GM11168 (cell line): ENCODE measurements at regions not wholly inside any gene's neighbourhood (a gene's known extent, or its start where the extent isn't known, plus 50 kb on each side); places are given as distances from the start of the nearest gene placed in this dataset.
"Not testable (repeated sequence)": the region's sequence is repeated elsewhere in the genome, so short reads cannot be mapped to it uniquely, and the experiment has no call there.

Experiments
- in situ Hi-C: fragments of 300-500 bp; cut with MboI; formaldehyde crosslinking; loops from one replicate; pipeline ENCODE4 v1.12.0; 2022; ENCODE audit warnings: low sequenced_read_pairs; ENCODE audit not compliant: unreplicated experiment

DNA sequence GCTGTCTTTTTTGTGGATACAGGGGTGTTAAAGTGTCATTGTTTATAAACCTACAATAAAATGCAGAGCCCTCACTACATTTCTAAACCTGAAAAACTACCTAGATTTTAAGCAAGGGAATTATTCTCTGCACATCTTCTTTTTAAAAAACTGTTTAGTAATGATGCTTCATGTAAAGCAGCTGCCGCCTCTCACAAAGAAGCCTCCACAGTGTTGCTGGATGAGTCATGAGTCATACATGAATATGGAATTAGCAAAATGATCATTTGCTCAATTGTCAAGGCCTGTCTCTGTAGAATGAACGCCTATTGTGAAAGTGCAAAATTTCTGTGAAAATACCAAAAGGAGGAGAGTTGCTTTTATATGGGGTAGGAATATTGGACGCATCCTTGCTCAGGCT is 259.5 kb upstream of the CHRM3 start:
- in situ Hi-C loops: no loop called here

DNA sequence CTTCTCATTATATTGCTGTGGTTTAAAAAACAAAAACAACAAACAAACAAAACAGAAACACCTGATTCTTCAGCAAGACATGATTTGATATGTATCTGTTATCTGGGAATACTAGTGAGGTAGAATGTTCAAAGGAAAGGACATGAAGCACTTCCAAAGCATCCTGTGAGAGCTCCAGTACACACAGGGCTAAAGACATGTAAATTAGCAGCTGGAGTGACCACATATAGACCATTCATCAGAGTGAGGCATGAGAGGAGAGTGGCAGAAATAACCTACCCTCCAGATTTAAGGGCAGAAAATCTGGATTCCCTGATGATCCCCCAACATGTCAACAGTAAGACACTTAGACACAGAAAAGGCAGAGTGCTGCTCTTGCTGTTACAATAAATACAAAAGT is 260.5 kb upstream of the CHRM3 start:
- in situ Hi-C loops: no loop called here

DNA sequence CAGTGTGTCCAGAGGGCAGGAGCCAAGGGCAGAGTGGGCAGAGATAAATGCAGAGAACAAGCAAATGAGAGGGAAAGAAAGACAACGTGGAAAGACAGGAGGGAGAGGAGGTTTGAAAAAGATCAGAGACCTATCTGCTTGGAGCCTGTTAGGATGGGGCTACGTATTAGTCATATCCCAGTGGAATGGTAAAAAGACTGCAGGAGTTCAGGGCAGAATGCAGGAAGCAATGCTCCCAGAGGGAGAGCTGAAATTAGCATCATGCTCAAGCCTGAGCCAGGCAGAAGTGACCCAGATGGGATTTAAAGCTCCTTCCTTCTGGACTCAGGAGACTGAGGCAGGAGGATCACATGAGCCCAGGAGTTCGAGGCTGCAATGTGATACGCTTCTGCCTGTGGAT is 261.3 kb upstream of the CHRM3 start:
- in situ Hi-C loops: no loop called here

DNA sequence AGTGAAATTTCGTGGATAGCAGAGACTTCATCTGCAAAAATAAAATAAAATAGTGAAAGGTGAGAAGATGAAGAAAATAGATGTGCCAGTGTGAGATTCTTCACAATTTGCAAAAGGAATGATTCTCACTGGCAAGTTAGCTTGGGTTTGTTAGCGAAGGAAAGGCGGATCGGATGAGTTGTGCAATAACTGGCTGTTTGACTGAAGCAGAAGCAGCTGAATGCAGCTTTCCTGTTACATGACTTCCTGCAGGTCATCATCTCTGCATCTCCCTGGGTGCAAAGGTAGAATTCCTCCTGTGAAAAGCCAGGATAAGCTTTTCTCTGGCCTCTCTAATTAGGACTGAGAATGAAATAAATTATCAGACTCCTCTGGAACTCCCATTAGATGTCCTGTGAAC is 263.1 kb upstream of the CHRM3 start:
- in situ Hi-C loops: no loop called here

DNA sequence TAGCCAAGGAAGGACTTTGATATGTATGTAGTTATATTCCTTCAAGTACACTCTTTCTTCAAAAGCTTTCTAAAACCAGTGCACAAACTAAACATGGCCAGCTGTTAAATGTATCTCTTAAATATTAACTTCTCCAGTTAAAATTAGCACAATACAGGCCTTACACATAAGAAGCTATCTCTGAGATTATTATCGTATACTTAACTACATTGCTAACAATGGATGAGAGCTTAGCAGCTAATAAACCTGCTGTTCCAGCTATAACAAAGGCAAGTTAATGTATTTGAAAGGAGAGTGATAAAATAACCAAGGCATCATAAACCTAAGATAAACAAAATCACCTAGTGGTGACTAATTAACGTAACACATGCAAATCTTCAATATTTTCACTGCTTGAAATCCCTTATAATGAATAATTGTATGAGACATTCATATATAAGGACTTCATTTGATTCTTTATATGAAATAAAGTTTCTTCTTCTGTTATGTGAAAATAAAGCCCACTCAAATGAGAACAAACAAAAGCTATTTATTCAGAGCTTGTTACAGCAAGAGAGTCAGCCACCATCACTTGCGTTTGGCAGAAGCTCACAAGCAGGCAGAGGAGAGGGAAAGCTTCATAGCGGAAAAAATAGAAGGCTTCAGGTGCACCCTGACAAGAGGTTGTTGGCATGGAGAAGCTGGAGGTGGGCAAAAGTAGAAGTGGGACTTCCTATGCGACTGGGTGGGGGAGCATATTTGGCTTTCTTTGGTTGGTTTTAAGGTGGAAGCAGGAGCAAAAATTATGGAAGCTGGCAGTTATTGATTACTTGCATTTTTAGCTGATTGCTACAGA is 274.1 kb upstream of the CHRM3 start:
- in situ Hi-C loops: no loop called here

DNA sequence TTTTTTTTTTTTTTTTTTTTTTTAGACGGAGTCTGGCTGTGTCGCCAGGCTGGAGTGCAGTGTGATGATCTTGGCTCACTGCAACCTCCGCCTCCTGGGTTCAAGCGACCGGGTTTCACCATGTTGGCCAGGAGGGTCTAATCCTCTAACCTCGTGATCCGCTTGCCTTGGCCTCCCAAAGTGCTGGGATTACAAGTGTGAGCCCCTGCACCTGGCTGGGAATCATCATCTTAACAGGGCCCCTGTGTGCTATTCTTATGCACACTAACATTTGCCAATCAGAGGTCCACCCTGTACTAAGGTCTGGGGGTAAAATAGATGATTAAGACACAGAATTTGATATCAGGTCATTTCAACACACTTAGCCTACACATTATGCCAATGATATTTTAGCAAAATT is 278.7 kb upstream of the CHRM3 start:
- in situ Hi-C loops: no loop called here

DNA sequence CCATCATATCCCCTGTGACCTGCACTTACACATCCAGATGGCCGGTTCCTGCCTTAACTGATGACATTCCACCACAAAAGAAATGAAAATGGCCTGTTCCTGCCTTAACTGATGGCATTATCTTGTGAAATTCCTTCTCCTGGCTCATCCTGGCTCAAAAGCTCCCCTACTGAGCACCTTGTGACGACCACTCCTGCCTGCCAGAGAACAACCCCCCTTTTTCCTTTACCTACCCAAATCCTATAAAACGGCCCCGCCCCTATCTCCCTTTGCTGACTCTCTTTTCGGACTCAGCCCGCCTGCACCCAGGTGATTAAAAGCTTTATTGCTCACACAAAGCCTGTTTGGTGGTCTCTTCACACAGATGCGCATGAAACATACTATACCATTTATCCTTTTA is 279.7 kb upstream of the CHRM3 start:
- in situ Hi-C loops: not testable (repeated sequence)

DNA sequence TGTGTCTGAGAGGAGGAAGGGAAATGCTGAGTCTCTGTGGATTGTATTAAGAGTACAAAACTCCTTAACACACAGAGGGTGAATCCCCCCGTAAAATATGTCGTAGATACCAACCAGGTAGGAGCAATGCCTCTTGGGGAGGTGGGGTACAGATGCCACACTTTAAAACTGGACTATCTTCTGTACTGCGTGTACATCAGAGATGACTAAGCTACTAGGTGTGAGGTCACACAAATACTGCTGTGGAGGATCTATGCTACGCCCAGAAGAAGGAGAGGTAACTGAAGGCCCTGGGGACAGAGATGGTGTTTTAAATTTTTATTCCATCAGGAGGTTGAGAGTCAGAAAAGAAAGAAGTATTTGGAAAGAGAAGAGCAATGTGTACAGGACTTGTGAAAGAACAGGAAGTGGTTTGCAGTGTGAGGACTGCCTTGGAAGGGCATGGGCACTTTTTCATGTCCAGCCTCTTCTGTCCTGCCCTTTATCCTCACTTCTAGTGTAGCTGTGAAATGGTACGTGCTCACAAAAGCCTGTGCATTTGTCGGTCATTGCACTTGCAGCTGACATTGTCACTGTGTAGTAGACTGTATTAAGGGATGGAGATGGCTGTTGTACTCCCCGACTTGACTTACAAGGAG is 287.8 kb upstream of the CHRM3 start:
- in situ Hi-C loops: no loop called here

DNA sequence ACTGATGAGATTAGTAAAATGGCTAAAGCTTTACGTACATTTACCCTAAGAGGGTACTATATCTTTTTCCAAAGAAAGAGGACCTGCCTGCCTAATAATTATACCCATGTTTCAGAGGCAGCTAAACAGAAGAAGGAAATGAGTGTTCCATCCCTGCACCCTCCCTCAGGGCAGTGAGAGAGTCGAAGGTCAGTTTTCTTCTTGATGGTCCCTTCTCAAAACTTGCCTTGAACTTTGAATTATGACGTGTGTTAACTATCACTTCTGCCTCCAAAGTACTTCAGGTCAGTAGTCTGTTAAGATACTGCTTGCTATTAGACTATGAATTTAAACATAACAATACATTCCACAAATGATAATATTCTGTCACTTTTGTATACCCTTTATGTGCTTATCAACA is 294.8 kb upstream of the CHRM3 start:
- in situ Hi-C loops: no loop called here

DNA sequence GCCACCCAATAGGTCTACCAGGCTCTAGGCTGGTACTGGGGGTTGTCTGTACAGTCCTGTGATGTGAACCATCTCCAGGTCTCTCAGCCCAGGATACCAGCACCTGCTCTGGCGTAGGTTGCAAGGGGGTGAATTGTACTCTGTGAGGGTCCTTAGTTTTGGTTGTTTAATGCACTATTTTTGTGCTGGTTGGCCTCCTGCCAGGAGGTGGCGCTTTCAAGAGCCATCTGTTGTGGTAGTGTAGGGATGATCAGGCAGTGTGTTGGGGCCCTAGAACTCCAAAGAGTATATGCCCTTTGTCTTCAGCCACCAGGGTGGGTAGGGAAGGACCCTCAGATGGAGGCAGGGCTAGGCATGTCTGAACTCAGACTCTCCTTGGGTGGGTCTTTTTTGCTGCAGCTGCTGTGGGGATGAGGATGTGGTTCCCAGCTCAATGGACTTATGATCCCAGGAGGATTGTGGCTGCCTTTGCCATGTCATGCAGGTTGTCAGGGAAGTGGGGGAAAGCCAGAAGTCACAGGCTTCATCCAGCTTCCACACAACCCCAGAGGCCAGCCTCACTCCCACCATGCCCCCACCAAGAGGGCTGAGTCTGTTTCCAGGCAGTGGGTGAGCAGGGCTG is 301.8 kb upstream of the CHRM3 start:
- in situ Hi-C loops: no loop called here

DNA sequence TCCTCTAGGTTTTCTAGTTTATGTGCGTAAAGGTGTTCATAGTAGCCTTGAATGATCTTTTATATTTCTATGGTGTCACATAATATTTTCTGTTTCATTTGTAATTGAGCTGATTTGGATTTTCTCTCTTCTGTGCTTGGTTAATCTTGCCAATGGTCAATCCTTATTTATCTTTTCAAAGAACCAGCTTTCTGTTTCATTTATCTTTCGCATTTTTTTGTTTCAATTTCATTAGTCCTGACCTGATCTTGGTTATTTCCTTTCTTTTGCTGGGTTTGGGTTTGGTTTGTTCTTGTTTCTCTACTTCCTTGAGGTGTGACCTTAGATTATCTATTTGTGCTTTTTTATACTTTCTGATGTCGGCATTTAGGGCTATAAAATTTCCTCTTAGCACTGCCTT is 304.4 kb upstream of the CHRM3 start:
- in situ Hi-C loops: not testable (repeated sequence)

DNA sequence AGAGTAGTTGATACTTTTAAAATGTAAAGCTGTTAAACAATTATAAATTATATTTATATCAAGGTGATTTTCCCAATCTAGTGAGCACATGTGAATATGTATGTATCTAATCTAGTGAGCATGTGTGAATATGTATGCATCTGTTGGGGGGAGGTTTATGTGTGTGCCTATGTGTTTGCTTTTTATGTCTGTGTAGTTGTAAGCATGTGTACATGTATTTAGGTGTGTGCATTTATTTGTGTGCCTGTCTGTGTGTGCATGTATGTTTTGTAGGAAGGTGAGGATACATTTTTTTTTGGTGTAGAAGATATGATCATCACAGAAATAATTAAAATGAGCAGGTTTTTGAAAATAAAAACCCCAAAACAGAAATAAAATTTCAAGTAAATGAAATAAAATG is 318.9 kb upstream of the CHRM3 start:
- in situ Hi-C loops: no loop called here

DNA sequence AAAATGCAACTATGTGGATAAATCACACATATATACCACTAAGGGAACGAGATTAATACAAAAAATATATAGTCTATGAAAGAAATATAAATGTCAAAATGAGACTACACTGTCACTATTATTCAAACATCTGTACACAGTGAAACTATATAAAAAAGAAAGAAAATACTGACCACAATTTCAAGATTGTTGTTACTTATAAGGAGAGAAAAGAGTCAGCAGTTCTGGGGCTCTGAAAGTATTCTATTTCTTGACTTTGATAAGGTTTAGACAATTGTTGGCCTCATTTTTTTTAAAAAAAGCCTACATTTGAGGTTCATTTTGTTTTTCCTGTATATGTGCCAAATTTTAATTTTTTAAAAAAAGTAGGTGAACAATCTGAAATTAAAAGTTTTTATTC is 319.3 kb upstream of the CHRM3 start:
- in situ Hi-C loops: no loop called here

DNA sequence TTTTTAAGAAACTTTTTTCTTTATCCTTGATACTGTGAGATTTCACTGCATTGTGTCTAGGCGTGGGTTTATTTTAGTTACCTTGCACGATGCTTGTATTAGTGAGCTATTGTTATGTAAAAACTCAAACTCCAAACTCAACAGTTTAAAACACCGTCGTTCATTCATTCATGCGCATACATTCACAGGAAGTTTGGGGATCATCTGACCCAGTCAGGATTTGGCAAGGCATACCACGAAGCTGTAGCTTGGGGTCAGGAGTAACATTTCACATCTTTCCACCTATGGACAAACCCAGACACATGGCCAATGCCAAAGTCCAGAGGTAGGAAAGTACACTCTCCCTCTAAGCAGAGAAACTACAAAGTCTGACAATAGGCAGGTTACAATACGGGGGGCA is 324.6 kb upstream of the CHRM3 start:
- in situ Hi-C loops: no loop called here

DNA sequence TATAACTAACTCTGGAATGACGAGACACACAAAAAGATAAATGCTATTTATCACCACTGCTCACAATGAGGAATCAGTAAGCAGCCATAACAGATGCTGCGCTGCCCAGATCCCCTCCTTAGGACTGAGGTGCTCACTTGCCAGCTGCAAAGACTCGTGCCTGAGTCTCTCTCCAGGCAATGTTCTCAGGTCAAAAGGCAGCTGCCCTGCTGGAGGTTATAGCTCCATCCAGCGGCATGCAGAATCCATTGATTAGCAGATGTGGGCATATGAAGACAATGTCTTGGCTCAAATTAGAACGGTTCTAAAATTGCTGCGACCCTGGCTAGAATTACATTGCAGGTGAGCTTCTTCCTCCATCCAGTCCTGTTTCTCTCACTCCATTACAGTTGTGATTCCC is 328.2 kb upstream of the CHRM3 start:
- in situ Hi-C loops: no loop called here

DNA sequence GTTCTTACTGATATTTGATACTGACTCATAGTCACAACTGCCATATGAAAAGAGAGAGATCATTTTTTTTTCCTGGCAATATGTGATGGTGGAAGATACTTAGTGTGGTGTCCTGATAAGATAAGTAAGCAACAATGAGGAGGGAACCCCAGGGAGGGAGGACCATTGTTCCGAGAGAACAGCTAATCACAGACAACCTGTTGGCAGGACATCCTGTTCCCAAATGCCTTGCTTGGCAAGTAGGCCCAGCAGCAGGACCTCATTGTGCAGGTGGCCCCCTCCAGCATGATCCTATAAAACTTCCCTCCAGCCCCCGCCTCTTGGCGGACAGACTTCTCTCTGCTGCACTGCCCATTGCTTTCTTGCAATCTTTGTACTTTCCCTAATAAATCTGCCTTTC is 329.4 kb upstream of the CHRM3 start:
- in situ Hi-C loops: no loop called here

DNA sequence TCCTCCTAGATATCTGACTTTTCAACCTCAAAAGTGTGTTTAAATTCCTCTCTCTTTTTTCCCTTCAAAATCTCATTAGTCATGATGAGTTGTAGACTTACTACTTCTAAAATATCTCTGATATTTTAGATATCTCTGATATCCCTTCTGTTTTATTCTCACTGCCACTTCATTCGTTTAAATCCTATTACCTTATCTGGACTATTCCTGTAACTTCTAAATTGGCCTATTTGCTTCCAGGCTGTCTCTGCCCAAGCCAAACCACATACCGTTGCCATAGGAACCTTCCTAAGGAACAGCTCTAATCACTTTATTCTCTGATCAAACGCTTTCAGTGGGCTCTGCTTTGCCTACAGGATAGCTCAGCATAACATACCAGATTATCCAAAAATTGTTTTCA is 333.1 kb upstream of the CHRM3 start:
- in situ Hi-C loops: no loop called here

DNA sequence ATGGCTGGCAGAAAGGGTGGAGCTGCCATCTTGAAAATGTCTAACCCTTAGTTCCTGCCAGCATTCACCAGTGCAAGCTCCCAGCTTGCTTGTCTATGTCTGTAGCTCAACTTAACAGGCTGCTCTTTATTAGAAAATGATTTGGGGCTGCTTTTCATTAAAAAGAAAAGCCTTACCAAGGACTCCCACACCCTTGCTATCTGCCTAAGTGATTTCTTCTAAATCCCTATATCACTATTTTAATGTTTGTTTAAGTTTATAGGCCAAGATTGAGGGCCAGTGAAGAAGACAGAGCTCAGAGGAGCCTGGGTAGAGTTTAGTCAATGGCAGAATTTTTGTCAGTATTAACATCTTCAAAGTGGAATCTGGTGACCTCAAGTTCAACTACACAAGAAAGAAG is 336.8 kb upstream of the CHRM3 start:
- in situ Hi-C loops: no loop called here

DNA sequence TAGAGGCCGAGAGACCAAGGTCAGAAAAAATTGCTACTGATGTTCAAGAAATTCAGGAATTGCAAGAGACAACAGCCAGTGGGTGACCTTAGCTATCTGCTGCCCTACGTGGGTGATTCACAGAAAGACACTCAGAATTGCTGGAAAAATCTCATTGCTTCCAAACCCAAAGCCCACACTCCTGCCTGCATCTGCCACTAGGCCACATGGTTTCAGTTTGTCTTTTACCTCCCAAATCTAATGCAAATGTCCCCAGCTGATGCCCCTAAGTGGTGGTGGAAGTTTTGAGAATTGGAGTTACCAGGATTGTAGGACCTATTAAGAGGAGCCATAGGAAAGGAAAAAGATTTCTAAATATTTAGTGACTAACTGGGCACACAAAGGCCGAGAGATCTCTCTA is 341.5 kb upstream of the CHRM3 start:
- in situ Hi-C loops: no loop called here

DNA sequence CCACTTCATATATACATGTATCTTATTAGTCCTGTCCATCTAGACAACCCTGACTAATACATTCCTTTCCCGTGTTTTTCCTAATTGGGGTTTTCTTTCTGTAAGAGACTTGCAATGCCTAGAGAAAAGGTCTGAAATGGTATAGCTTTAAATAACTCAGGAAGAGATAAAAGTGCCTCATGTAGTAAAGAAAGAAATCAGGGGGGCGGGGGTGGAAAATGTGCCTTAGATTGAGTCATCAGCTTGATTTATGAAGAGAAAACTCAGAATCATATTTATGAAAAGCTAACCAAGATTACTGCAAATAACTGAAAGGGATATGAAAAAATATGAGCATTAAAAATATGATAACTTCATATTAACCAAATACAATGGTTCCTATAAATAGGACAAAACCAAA is 345.8 kb upstream of the CHRM3 start:
- in situ Hi-C loops: no loop called here

DNA sequence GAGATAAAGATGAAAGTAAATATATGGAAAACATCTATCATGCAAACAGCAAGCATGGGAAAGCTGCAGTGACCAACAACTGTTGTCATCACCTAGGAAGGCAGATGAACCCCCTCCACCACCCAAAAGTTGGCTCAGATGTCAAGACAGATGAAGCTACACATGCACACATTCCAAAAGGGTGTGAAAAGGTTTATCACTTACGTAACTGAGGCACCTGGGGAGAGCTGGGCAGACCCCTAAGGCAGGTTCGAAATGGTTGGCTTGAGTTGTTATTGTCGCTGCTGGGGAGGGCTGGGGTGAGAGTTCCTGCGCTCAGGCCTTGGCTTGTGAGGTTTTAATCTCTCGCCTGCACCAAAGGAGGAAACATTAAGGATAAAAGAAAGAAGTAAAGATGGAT is 355.1 kb upstream of the CHRM3 start:
- in situ Hi-C loops: no loop called here
